ENCODE measurements at regions not wholly inside any gene's neighbourhood (a gene's known extent, or its start where the extent isn't known, plus 50 kb on each side); places are given as distances from the start of the nearest gene placed in this dataset.
"Not testable (repeated sequence)": the region's sequence is repeated elsewhere in the genome, so short reads cannot be mapped to it uniquely, and the experiment has no call there.

DNA sequence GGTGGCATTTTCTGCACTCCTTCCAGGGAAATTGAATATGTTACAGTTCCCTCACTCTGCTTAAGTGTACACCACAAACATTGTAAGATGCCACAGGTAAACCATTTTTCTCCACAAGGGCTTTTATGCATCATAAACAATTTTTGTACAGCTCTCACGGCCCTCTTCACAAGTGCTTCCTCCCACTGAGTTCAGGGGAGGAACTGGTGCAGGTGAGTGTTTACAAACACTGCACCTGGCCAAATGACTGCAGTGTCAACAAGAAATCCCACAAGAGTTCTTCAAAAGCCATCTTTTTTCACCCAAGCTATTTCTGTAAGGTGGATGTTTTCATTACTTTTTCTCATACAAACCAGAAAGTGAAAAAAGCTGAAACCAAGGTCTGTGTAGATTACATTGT lies 973.2 kb downstream of the AACS start:
- TF ChIP-seq GABPA (IDR thresholded peaks at IDR 0.05; ENCODE audit: low read depth) (no peak), POLR2AphosphoS5 (IDR thresholded peaks at IDR 0.05; ENCODE audit: low read depth) (no peak), SPI1 (IDR thresholded peaks at IDR 0.05; ENCODE audit: borderline replicate concordance, low read depth) (no peak)
- TF ChIP-seq, protein P1, sequence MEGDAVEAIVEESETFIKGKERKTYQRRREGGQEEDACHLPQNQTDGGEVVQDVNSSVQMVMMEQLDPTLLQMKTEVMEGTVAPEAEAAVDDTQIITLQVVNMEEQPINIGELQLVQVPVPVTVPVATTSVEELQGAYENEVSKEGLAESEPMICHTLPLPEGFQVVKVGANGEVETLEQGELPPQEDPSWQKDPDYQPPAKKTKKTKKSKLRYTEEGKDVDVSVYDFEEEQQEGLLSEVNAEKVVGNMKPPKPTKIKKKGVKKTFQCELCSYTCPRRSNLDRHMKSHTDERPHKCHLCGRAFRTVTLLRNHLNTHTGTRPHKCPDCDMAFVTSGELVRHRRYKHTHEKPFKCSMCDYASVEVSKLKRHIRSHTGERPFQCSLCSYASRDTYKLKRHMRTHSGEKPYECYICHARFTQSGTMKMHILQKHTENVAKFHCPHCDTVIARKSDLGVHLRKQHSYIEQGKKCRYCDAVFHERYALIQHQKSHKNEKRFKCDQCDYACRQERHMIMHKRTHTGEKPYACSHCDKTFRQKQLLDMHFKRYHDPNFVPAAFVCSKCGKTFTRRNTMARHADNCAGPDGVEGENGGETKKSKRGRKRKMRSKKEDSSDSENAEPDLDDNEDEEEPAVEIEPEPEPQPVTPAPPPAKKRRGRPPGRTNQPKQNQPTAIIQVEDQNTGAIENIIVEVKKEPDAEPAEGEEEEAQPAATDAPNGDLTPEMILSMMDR (IDR thresholded peaks at IDR 0.05; ENCODE audit: insufficient read depth, low read length): no peak
- TF ChIP-seq, protein P2, sequence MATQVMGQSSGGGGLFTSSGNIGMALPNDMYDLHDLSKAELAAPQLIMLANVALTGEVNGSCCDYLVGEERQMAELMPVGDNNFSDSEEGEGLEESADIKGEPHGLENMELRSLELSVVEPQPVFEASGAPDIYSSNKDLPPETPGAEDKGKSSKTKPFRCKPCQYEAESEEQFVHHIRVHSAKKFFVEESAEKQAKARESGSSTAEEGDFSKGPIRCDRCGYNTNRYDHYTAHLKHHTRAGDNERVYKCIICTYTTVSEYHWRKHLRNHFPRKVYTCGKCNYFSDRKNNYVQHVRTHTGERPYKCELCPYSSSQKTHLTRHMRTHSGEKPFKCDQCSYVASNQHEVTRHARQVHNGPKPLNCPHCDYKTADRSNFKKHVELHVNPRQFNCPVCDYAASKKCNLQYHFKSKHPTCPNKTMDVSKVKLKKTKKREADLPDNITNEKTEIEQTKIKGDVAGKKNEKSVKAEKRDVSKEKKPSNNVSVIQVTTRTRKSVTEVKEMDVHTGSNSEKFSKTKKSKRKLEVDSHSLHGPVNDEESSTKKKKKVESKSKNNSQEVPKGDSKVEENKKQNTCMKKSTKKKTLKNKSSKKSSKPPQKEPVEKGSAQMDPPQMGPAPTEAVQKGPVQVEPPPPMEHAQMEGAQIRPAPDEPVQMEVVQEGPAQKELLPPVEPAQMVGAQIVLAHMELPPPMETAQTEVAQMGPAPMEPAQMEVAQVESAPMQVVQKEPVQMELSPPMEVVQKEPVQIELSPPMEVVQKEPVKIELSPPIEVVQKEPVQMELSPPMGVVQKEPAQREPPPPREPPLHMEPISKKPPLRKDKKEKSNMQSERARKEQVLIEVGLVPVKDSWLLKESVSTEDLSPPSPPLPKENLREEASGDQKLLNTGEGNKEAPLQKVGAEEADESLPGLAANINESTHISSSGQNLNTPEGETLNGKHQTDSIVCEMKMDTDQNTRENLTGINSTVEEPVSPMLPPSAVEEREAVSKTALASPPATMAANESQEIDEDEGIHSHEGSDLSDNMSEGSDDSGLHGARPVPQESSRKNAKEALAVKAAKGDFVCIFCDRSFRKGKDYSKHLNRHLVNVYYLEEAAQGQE (IDR thresholded peaks at IDR 0.05; ENCODE audit: insufficient replicate concordance, low read depth): no peak
- H3K4me3 ChIP-seq (replicated peaks; ENCODE audit: insufficient read depth, low read length): no peak overlapping the region
- H3K27me3 ChIP-seq (ENCODE audit: insufficient read depth, poor library complexity, severe bottlenecking): no peaks in the 10 kb centered on the region
- DNase-seq (ENCODE audit: low read depth in 1 of 2, low spot score in 1 of 2): no peak
- H3K27ac ChIP-seq (replicated peaks): no peak overlapping the region

DNA sequence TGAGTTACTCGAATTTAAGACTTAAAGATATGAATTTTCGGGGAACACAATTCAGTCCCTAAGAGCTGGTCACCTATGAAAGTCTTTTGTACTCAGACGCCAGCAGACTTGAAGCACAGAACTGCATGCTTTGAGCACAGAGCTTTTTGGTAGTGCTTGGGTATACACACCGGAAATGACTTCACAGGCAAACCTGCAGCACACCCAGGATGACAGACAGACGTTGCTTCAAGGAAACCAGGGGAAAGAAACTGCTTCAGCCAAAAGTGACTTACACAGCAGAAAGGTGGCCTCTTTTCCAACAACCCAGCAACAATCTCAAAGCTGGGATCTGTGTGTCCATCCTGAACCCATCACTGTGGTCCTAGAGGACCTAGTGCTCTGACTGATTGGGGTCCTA lies 975.1 kb downstream of the AACS start:
- H3K4me3 ChIP-seq (replicated peaks; ENCODE audit: insufficient read depth, low read length): no peak overlapping the region
- no peak overlapping the region for H3K27ac ChIP-seq (replicated peaks)
- no peaks in the 10 kb centered on the region for H3K27me3 ChIP-seq (ENCODE audit: insufficient read depth, poor library complexity, severe bottlenecking)
- DNase-seq (ENCODE audit: low read depth in 1 of 2, low spot score in 1 of 2): no peak
- TF ChIP-seq SPI1 (IDR thresholded peaks at IDR 0.05; ENCODE audit: borderline replicate concordance, low read depth): no peak
- TF ChIP-seq POLR2AphosphoS5 (IDR thresholded peaks at IDR 0.05; ENCODE audit: low read depth): no peak
- TF ChIP-seq, protein P1 (IDR thresholded peaks at IDR 0.05; ENCODE audit: insufficient read depth, low read length): no peak
- TF ChIP-seq, protein P2 (IDR thresholded peaks at IDR 0.05; ENCODE audit: insufficient replicate concordance, low read depth): no peak
- no peak for TF ChIP-seq GABPA (IDR thresholded peaks at IDR 0.05; ENCODE audit: low read depth)

DNA sequence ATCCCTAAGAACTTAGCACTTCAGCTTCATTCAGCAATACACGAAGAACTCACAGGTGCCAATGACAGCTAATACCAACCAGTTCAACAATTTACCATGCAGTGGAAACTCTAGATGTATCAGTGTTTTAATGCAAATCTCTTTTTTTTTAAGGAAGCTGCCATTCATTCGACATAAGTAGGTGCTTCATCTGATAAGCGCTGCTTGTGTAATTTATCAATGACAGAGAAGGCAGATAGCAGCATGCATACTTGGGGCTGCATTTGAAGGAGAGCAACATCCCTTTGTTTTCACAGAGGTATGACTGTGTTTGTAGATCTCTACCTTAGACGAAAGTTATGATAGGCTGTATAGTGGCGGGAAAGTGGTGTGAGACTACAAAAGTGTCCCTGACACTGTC lies 977.1 kb downstream of the AACS start:
- DNase-seq (ENCODE audit: low read depth in 1 of 2, low spot score in 1 of 2): no peak
- H3K27me3 ChIP-seq (ENCODE audit: insufficient read depth, poor library complexity, severe bottlenecking): no peaks in the 10 kb centered on the region
- no peak for TF ChIP-seq POLR2AphosphoS5 (IDR thresholded peaks at IDR 0.05; ENCODE audit: low read depth)
- TF ChIP-seq SPI1 (IDR thresholded peaks at IDR 0.05; ENCODE audit: borderline replicate concordance, low read depth): no peak
- TF ChIP-seq, protein P2 (IDR thresholded peaks at IDR 0.05; ENCODE audit: insufficient replicate concordance, low read depth): no peak
- TF ChIP-seq GABPA (IDR thresholded peaks at IDR 0.05; ENCODE audit: low read depth): no peak
- TF ChIP-seq, protein P1 (IDR thresholded peaks at IDR 0.05; ENCODE audit: insufficient read depth, low read length): no peak
- H3K4me3 ChIP-seq (replicated peaks; ENCODE audit: insufficient read depth, low read length): no peak overlapping the region
- H3K27ac ChIP-seq (replicated peaks): no peak overlapping the region

DNA sequence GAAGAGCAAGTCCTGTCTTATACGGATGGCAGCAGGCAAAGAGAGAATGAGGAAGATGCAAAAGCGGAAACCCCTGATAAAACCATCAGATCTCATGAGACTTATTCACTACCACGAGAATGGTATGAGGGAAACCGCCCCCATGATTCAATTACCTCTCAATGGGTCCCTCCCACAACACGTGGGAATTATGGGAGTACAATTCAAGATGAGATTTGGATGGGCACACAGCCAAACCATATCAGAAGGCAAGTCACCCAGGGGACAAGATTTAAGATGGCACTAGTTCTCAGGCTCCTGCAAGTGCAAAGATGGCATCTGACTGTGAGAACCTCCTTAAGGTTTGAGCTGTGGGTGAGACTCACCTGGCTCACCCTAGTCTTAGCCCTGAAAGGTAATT lies 984.3 kb downstream of the AACS start:
- not testable (repeated sequence) for H3K4me3 ChIP-seq (replicated peaks; ENCODE audit: insufficient read depth, low read length); H3K27me3 ChIP-seq (ENCODE audit: insufficient read depth, poor library complexity, severe bottlenecking); DNase-seq (ENCODE audit: low read depth in 1 of 2, low spot score in 1 of 2); H3K27ac ChIP-seq (replicated peaks)

Measured in HL-60 (cell line).